Colon (tissue), 2 donors: ENCODE measurements at regions not wholly inside any gene's neighbourhood (a gene's known extent, or its start where the extent isn't known, plus 50 kb on each side); places are given as distances from the start of the nearest gene placed in this dataset.
"Not testable (repeated sequence)": the region's sequence is repeated elsewhere in the genome, so short reads cannot be mapped to it uniquely, and the experiment has no call there.

Experiments used
- FAIRE-seq: peaks from 2 replicates; lab custom pipeline; 2012; peaks lifted over from hg19 to GRCh38; lab: Jason Lieb, UNC
- donor health status: control.
- donor health status: control.

DNA sequence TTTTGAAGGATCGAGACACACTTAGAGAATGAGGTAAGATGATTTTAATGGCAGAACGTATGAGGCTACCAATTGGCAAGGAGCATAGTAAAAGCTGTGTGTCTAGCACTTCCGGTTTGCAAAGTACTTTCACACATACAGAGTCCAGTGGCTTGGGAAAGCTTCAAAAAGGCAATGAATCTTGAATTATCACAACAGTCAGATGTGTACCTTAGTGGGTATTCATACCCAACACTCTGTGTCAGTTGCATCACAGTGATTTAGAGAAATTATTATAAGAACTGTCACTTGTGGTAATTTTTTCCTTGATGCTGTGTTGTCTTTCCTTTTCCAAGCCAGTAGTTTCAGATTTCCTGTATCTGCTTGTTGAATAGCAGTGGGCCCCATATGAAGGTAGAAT is 424.1 kb downstream of the PCNX1 start:
- FAIRE-seq: no peak

DNA sequence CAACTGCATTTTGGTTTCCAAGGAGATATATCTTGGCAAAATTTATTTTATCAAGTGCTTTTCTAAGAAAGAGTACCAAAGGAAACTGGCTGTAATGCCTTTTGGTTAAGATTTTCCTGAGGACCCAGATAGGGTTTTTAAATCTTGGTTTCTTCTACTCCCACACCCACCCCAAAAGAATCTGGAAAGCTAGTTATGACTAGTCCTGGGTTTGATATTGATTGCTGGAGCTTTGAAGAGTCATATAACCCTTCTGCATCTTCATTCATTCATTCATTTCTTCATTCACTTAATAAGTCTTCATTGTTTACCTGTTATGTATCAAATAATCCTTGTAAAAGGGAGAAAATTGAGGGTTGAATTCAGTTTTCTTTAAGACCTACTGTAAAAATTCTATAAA is 425.2 kb downstream of the PCNX1 start:
- no peak for FAIRE-seq

DNA sequence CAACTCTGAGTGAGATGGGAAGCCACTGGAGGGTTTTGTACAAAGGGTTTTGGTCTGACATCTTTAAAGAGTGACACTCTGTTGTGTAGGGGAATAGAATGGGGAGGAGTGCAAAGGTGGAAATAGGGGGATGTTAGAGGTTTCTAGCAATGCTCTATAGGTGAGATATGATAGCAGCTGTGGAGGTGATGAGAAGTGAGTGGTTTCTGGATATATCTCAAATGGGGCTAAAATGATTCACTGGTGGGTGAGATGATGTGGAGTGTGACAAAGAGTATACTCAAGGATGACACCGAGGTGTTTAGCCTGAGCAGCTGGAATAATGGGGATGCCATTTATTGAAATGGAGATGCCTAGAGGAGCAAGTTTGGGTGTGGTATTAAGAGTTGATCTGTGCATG is 426.4 kb downstream of the PCNX1 start:
- no peak for FAIRE-seq

DNA sequence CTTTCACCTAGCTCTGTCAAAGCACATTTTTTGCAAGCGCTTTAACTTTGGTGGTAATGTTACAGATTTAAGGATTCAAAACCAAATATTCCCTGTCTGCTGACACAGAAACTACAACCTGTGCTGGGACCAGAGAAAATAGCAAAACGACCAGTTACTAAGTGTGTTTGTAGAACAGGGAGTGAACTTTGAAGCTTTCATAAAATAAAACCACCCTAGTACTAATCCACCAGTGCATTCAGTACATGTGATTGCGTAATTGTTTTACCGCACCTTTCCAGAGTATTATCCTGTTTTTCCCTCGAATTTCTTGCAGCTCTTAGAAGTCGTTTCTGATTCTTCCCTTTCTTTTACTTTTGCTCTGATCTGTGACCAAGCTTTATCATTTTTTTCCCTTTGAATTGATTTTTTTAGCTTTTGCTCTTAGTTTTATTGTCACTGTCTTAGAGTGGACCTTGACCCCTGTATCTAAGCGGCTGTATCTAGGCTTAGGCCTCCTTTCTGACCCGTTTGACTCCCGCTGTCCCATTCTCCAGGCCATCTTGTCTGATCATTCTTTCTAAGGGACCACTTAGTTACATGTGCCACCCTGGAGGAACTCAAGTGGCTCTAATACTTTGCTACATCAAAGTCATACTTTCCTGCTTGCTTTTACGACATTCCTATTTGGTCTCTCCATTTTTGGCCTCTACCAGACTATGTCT is 429.4 kb downstream of the PCNX1 start:
- FAIRE-seq: no peak

DNA sequence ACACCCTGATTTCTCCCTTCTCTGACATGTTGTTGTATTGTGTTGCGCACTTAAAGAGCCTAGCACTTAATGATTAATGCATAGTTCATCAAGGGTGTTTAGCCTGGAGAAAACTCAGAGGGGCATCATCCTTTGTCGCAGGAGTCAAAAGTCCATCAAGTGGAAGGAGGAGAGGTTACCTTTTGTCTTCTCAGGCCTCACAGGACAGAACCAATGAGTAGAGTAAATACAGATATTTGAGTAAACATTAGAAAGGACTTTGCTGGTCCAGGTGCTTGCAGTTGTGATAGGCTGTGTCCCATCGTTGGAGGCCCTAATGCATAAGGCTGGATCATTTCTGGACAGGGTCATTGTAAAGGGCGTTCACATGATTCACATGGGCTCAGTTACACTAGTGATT is 430.9 kb downstream of the PCNX1 start:
- FAIRE-seq: no peak

DNA sequence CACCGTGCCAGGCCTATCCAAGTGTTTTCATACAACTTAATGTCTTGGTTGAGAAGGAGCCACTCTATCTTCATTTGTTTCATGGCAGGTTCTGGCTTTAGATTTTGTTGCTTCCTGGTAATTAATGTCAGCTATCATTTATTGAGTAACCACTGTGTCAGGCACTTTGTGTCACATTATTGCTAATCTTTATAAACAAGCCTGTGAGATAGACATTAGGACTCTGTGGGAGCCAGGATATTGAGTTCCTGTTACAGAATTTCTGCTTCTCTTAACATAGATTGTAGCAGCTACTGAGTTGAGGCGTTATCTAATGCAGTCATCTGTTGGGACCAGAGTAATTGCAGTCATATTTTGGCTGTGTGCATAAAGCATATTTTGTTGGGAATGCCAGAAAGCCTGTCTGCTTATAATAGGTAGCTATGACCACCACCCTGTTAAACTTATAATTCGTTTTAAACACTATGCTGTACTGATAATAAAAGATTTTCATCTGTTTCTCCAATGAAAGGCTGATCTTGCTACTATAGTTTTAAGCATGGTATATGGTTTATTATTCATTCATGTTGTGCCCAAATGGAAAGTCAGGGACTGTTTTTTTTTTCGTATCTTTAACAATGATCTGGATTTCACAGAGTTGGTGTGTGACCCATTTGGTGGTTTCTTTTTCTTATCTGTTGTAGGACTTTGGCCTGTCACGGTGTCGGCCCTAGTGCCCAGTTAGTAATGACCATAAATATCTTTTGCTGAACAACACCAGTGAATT is 432.6 kb downstream of the PCNX1 start:
- no peak for FAIRE-seq

DNA sequence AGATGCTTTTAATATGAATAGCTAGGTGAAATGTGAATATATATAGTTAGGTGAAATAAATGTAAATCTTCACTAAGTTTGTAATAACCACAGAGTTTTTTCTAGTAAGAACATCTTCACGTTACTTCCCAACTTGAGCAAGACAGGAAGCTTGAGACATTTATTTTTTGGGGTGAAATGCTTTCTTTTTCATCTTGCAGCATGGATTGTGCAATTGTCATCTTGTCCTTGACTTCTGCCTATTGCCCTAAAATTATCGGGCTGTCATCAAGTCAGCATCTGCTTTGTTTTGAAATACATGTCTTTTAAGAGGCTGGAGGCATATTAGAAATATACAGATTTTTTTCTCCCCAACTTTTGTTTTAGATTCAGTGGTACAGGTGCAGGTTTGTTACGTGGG is 433.9 kb downstream of the PCNX1 start:
- FAIRE-seq: no peak

DNA sequence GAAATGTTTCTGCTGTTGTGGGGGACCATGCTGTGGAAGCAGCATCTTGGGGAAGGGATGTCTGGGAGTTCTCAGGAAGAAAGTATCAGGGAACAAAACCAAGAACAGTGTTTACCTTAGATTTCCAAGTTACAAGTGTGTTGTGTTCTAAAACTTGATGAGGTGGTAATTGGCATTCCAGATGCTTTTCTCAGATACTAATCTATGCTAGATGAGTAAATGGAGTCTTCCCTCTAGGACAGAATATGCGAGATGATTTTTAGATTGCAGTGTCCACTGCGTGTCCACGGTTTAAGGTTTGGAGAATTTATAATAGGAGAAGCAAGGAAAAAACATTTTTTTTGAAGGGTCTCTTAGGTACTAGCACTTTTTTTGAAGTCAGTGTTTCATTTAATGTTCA is 436.5 kb downstream of the PCNX1 start:
- FAIRE-seq: no peak

DNA sequence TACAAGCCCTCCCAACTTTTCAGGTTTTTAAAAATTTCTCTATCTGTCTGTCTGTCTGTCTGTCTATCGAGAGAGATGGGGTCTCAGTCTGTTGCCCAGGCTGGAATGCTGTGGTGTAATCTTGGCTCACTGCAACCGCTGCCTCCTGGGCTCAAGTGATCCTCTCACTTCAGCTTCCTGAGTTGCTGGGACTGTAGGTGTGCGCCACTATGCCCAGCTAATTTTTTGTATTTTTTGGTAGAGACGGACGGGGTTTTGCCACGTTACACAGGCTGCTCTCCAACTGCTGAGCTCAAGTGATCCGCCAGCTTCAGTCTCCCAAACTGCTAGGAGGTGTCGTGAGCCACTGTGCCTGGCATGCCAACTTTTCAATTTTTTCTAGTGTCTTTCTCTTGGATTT is 437.2 kb downstream of the PCNX1 start:
- no peak for FAIRE-seq

DNA sequence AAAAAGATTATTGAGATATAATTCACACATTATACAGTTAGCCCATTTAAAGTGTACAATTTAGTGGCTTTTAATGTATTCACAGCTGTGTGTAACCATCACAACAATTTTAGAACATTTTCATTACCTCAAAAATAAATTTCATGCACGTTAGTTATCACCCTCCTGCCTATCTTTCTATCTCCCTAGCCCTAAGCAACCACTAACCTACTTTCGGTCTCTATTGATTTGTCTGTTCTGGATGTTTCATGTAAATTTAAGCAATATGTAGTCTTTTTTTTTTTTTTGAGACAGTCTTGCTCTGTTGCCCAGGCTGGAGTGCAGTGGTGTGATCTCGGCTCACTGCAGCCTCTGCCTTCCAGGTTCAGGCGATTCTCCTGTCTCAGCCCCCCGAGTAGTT is 439.4 kb downstream of the PCNX1 start:
- no peak for FAIRE-seq

DNA sequence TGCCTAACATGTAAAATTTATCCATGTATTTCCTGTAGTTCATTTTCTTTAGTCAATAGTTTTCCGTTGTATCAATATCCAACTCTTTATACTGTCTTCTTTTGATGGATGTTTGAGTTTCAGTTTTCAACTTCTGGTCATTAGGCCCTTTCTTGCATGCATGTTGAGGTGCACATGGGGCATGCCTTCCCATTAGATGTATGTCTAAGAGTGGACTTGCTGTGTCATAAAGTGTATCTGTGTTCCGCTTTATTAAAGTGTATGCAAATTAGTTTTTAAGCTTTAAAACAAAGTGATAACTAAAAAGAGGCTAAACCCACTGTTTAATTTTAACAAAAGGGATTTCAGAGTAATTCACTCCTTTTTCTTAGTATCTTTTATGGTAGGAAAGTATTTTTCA is 441.1 kb downstream of the PCNX1 start:
- FAIRE-seq: no peak

DNA sequence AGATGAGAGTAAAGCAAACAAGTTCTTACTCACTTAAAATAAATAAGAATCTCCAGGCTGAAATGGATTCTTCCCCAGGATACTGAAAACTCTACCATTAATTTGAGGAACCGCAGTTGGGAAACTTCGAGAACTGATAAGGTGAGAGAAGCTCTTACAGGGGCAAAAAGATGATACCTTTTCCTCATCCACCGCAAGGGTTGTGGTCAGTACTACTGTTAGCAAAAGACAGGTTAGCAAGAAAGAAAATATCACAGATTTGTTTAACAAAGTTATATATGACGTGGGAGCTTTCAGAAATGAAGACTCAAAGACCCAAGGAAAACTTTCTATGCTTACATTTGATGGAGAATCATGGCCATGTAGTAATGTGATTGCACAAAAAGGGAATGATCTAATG is 441.6 kb downstream of the PCNX1 start:
- FAIRE-seq: no peak

DNA sequence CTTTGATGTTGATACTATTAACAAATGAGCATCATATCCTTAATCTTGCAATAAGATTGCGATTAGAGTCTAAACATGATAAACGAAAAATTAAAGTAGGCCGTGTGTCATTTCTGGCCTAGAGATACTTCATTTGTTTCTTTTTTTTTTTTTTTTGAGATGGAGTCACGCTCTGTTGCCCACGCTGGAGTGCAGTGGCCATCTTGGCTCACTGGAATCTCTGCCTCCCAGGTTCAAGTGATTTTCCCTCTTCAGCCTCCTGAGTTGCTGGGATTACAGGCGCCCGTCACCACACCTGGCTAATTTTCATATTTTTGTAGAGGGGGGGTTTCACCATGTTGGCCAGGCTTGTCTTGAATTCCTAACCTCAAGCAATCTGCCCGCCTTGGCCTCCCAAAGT is 446.9 kb downstream of the PCNX1 start:
- no peak for FAIRE-seq

DNA sequence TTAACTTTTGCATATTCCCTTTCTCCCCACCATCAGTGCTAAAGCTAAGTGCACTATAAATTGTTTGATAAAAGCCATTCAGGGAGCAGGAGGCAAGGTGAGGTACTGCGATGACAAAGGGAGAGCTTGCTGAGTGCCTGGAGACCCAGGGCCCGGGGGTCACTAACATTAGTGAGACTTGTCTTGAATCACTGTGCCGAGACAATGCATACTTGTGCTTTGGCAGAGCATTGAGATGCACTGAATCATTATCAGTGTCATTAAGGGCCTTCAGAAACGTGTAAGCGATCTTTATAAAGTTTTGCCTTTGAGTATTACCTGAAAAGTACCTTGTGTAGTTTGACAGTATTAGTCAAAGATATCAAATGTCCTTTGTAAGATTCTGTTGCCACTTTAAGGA is 447.5 kb downstream of the PCNX1 start:
- no peak for FAIRE-seq

DNA sequence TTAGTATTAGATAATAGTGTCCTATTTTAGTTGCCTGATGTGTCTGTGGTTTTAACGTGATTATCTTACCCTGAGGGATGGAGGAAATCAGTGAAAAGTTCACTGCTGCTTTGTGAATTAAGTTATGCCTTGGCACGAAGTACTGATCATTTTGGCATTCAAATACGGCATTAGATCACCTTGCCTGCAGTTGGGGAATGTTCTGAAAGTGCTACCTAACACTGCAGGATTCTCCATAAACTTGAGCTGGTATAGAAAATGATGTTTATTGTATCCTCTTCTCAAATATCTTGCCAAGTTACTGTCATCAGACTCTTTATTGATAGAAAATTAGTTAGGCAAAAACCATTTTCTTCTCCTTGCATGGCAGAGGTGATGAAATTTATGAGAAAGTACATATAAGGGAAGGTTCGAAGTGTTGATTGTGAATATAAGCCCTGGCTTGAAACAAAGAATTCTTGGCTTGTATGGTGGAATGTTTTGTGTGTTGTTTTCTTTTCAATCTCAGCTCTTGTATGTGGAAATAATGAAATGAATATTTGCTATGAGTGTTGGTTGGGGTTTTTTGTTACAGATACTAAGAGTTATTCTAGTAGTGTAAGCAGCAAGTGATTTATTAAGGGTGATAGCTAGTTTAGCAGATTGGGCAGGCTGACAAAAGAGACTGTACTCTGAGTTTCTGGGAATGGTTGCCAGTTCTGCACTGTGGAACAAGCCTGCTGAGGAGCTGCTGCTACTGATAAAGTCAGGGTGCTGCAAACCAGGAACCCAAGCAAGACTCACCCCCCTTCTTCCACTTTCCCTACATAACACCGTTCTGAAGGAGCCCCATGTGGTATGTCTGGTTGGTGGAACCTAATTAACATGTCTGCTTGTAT is 448.3 kb downstream of the PCNX1 start:
- no peak for FAIRE-seq

DNA sequence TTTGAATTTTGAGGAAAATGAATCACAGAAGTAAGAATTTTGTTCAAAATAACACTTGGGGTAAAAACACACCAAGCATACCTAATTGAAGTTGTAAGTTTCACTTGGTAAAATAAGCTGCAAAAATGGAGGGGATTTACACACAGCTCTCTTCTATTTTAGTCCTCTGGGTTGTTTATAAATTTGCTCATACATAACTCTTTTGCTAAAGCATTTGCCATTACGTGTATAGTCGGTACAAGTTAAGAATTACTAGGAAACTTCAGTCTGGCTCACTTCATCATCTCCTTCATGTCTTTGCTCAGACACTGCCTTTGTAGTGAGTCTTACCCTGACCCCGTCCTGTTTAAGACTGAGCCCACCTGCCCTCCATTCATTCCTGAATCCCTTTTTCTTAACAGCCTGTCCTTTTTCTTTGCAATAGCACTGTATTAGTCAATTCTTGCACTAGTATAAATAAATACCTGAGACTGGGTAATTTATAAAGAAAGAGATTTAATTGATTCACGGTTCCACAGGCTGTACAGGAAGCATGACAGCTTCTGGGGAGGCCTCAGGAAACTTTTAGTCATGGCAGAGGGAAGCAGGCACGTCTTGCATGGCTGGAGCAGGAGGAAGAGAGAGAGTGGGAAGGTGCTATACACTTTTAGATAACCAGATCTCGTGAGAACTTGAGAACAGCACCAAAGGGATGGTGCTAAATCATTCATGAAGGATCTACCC is 451.1 kb downstream of the PCNX1 start:
- FAIRE-seq: no peak

DNA sequence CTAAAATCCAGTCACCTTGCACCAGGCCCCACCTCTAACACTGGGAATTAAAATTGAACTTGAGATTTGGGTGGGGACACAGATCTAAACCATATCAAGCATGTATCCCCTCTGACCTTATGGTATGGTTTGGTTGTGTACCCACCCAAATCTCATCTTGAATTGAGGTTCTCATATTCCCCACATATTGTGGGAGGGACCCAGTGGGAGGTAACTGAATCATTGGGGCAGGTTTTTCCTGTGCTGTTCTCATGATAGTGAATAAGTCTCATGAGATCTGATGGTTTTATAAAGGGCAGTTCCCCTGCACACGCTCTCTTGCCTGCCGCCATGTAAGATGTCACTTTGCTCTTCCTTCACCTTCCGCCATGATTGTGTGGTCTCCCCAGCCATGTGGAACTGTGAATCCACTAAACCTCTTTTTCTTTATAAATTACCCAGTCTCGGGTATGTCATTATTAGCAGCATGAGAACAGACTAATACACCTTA is 451.7 kb downstream of the PCNX1 start:
- FAIRE-seq: not testable (repeated sequence)

DNA sequence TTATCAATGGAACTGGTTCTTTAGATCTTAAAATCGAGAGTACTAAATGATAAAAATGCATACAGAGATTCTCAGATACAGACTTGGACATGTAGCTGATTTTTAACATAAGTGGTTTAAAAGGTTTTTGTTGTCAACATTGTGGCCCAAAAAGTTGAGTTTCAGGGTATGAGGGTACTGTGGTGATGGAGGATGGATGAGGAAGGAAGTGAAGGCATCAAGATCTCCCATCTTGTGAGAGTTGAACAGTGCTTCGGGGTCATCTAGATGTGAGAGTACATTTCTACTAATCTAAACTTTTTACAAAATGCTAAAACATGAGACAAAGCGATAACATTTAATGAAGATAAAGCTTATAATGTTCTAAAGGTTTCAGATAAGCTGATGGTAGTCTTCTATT is 452.6 kb downstream of the PCNX1 start:
- no peak for FAIRE-seq

DNA sequence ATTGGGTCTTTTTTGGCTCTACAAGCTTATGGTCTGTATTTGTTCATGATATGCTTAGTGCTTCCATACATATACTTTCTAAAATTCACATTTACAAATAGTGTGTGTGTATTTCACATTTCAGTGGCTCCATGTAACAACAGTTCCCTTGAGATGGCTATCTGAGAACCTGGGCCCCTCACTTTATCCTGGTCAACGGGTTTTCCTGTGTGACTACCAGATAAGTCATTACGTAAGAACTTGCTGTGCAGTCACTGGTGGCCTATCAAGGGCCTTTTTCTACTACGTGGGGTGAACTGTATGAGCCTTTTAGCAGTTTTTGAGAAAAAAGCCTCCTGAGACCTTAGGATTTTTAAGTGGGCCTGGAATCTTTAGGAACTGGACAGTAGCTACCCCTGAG is 454.1 kb downstream of the PCNX1 start:
- no peak for FAIRE-seq

DNA sequence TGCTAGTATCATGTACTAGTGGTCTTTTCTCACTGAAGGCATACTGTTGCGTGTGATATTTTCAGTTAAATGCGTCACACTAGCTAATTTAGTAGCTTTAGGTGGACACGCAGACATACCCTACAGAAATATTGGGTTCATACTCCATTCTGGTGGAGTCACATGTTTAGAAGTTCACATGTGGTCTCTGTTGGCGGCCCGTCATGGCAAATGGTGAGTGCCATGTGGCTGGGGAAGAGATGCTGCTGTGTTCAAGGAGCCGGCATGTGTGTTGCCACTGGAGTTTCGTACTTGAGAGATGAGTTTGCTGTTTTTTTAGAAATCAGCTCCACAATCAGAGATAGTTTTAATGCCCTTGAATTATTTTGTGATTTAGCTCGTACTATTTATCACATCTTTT is 454.6 kb downstream of the PCNX1 start:
- no peak for FAIRE-seq

DNA sequence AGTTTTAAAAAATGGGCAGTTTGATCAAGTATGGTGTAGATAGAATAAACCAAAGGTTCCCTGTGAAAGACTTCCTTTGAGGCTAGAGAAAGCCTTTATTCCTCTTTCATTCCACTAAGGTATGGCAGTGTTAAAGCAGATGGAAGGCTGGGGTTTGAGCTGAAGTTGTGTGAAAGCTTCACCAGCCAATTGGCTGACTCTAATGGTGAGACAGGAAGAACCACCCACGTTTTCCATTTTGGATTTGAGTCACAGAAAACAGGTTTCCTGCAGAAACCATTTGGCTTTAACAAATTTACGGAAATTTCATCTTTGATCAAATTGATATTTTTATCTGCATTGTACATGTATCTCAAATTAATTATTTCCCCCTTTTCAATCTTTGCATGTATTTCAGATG is 455.0 kb downstream of the PCNX1 start:
- no peak for FAIRE-seq

DNA sequence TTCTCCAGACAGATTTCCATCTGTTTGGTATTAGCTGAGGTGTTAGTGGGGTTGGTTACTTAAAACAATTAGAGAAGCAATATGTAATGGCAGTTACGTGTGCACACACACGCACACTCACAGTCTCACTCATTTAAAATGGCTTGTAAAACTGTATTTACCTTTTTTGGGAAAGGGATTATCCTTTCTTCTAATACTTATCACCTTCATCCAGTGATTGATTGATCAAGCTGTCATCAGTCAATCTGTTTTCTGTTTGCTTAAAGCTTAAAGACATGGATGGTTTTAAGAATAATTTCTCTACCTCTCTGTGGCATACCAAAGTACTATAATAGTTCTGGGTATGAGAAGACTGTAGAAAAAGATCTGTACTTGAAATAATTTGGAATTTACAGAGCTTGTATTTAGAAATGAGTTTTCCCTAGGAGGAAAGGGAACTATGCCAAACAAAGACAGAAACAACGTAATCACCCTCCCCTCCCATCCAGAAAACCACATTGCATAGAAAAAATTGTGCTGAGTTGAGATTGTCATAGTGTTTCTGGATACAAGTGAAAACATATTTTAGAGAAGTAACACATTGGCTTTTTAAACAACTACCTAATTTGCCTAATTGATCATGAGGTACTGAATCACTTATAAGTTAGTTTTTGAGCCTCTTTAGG is 455.8 kb downstream of the PCNX1 start:
- no peak for FAIRE-seq
